Breast epithelium (tissue), 4 donors: ENCODE measurements at regions not wholly inside any gene's neighbourhood (a gene's known extent, or its start where the extent isn't known, plus 50 kb on each side); places are given as distances from the start of the nearest gene placed in this dataset.

Experiments used
- DNase-seq, 2 donors: peaks; one replicate each; pipeline ENCODE4 v3.0.0-alpha.2; 2019; ENCODE audit warnings: low spot score in 2 of 2
- H3K27ac ChIP-seq, 2 donors: fragments of 200-600 bp; sonication (generic) in 1 of 2; one replicate each; pipeline ENCODE4 v1.5.1; 2016 to 2019; ENCODE audit warnings: mild to moderate bottlenecking in 1 of 2
- H3K27me3 ChIP-seq, 2 donors: fragments of 200-600 bp; sonication (generic) in 1 of 2; one replicate each; pipeline versions ENCODE4 v1.5.1 to v1.6.0; 2017 to 2019; ENCODE audit warnings: control low read depth in 1 of 2, mild to moderate bottlenecking in 1 of 2
- H3K36me3 ChIP-seq: fragments of 200-600 bp; one replicate; pipeline ENCODE4 v1.5.1; 2019
- H3K4me1 ChIP-seq, 2 donors: fragments of 200-600 bp; sonication (generic); one replicate each; pipeline ENCODE4 v1.5.1; 2016 to 2019; ENCODE audit warnings: control low read depth in 1 of 2
- H3K4me3 ChIP-seq, 3 donors: fragments of 200-600 bp; sonication (generic); 1 replicate in 2 of 3; 2 replicates in 1 of 3; pipeline ENCODE4 v1.5.1; 2016 to 2019; ENCODE audit warnings: mild to moderate bottlenecking in 3 of 3, moderate library complexity in 2 of 3
- H3K9me3 ChIP-seq, 2 donors: fragments of 200-600 bp; sonication (generic) in 1 of 2; one replicate each; pipeline ENCODE4 v1.5.1; 2016 to 2019; ENCODE audit warnings: control low read depth in 1 of 2
- CTCF ChIP-seq, 3 donors: fragments of 450-650 bp; IDR thresholded peaks; one replicate each; pipeline ENCODE4 v1.5.1; 2016 to 2017; ENCODE audit warnings: antibody characterized with exemption in 3 of 3, mild to moderate bottlenecking in 3 of 3, moderate library complexity in 3 of 3
- POLR2A ChIP-seq: fragments of 450-650 bp; IDR thresholded peaks from one replicate; pipeline ENCODE4 v1.6.1; 2016; ENCODE audit warnings: antibody characterized with exemption, mild to moderate bottlenecking, moderate library complexity
- POLR2AphosphoS5 ChIP-seq, 3 donors: sonication (generic); formaldehyde crosslinking; IDR thresholded peaks; one replicate each; pipeline ENCODE4 v1.6.1; 2017; ENCODE audit warnings: antibody characterized with exemption in 3 of 3
- intact Hi-C: fragments of 100-400 bp; cut with DNase I; formaldehyde crosslinking; loops from one replicate; pipeline ENCODE4 v1.15.1; 2023; ENCODE audit warnings: low total_unique reads

- no peak overlapping the region for H3K4me3 ChIP-seq
- no peaks in the 10 kb centered on the region for H3K27me3 ChIP-seq
- H3K9me3 ChIP-seq: no peaks in the 10 kb centered on the region
- no peak for DNase-seq
- H3K36me3 ChIP-seq: peaks cover 3% of the 10 kb centered on the region
- no peaks in the 10 kb centered on the region for H3K4me1 ChIP-seq
- intact Hi-C loops: no loop called here
- H3K27ac ChIP-seq: no peak overlapping the region
- TF ChIP-seq CTCF (IDR thresholded peaks at IDR 0.05): no peak
- no peak for TF ChIP-seq POLR2AphosphoS5 (IDR thresholded peaks at IDR 0.05)
- TF ChIP-seq POLR2A: no peak
Observed at GRCh38 chr12:88266806-88267360, 124.8 kb downstream of the TMTC3 start.

GRCh38 chr12:88267630-88268029 lies 125.5 kb downstream of the TMTC3 start:
- H3K4me3 ChIP-seq: no peak overlapping the region
- no peak overlapping the region for H3K27ac ChIP-seq
- H3K27me3 ChIP-seq: no peaks in the 10 kb centered on the region
- no peak for DNase-seq
- intact Hi-C loops: no loop called here
- H3K9me3 ChIP-seq: no peaks in the 10 kb centered on the region
- H3K4me1 ChIP-seq: no peaks in the 10 kb centered on the region
- peaks cover 3% of the 10 kb centered on the region for H3K36me3 ChIP-seq
- TF ChIP-seq POLR2A (no peak), CTCF (IDR thresholded peaks at IDR 0.05) (no peak), POLR2AphosphoS5 (IDR thresholded peaks at IDR 0.05) (no peak)

GRCh38 chr12:88272456-88272855 lies 130.3 kb downstream of the TMTC3 start:
- Histone ChIP-seq H3K36me3 (no peaks in the 10 kb centered on the region), H3K9me3 (no peaks in the 10 kb centered on the region), H3K27me3 (no peaks in the 10 kb centered on the region), H3K4me1 (no peaks in the 10 kb centered on the region), H3K4me3 (no peak overlapping the region), H3K27ac (no peak overlapping the region)
- intact Hi-C loops: no loop called here
- TF ChIP-seq CTCF (IDR thresholded peaks at IDR 0.05) (no peak), POLR2A (no peak), POLR2AphosphoS5 (IDR thresholded peaks at IDR 0.05) (no peak)
- no peak for DNase-seq

- no peak for DNase-seq
- Histone ChIP-seq H3K9me3 (no peaks in the 10 kb centered on the region), H3K27ac (no peak overlapping the region), H3K36me3 (no peaks in the 10 kb centered on the region), H3K27me3 (no peaks in the 10 kb centered on the region), H3K4me1 (no peaks in the 10 kb centered on the region), H3K4me3 (no peak overlapping the region)
- TF ChIP-seq CTCF (IDR thresholded peaks at IDR 0.05) (no peak), POLR2AphosphoS5 (IDR thresholded peaks at IDR 0.05) (no peak), POLR2A (no peak)
- intact Hi-C loops: no loop called here
Observed at GRCh38 chr12:88273450-88273849, 131.3 kb downstream of the TMTC3 start.

- no peaks in the 10 kb centered on the region for H3K4me1 ChIP-seq
- intact Hi-C loops: no loop called here
Observed at GRCh38 chr12:88273875-88274274, 131.8 kb downstream of the TMTC3 start.

More at GRCh38 chr12:88273875-88274274, 131.8 kb downstream of the TMTC3 start:
- no peak for TF ChIP-seq POLR2AphosphoS5 (IDR thresholded peaks at IDR 0.05)
- TF ChIP-seq POLR2A: no peak
- TF ChIP-seq CTCF (IDR thresholded peaks at IDR 0.05): no peak
- no peaks in the 10 kb centered on the region for H3K36me3 ChIP-seq
- DNase-seq: no peak
- no peak overlapping the region for H3K4me3 ChIP-seq
- H3K27me3 ChIP-seq: no peaks in the 10 kb centered on the region
- H3K27ac ChIP-seq: no peak overlapping the region
- H3K9me3 ChIP-seq: no peaks in the 10 kb centered on the region
